ENCODE measurements at regions not wholly inside any gene's neighbourhood (a gene's known extent, or its start where the extent isn't known, plus 50 kb on each side); places are given as distances from the start of the nearest gene placed in this dataset.

DNA sequence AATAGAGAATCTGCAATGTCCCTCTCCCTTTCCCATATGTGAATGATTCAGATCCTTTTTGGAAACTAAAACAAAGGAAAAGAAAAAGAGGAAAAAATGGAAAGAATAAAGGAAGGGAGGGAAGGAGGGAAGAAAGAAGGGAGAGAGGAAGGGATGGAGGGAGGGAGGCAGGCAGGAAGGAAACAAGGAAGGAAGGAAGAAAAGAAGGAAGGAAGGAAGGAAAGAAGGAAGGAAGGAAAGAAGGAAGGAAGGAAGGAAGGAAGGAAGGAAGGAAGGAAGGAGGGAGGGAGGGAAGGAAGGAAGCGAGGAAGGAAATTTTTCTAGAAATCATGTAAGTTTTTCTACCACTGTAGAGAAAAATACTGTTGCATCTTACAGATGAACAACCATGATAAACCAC, 215.0 kb upstream of the CBLB start:
- POLR2A ChIA-PET: no interaction called here
- no peaks in the 10 kb centered on the region for H3K36me3 ChIP-seq (replicated peaks in 1 of 2; ENCODE audit: control insufficient read depth in 1 of 2, insufficient read depth in 2 of 2, low read length in 1 of 2)
- no peak overlapping the region for H3K27ac ChIP-seq (ENCODE audit: low read depth in 2 of 2, low read length in 1 of 2)
- peaks cover 5% of the 10 kb centered on the region for H3F3A ChIP-seq (replicated peaks; ENCODE audit: insufficient read depth)
- H4K20me1 ChIP-seq (ENCODE audit: insufficient read depth): no peaks in the 10 kb centered on the region
- no peaks in the 10 kb centered on the region for H3K79me2 ChIP-seq (ENCODE audit: insufficient read depth)
- no peak overlapping the region for H3K4me3 ChIP-seq (ENCODE audit: low read depth in 2 of 2, low read length in 1 of 2)
- H3K4me1 ChIP-seq (ENCODE audit: control insufficient read depth in 1 of 2, insufficient read depth in 2 of 2, low read depth in 1 of 2, low read length in 1 of 2): peaks cover 0 to 2% of the 10 kb centered on the region in 2 experiments; a peak in 2 of 4 replicates
- H3K27me3 ChIP-seq (ENCODE audit: insufficient read depth): no peaks in the 10 kb centered on the region
- CTCF ChIA-PET: no interaction called here
- H3K9me2 ChIP-seq: no peaks in the 10 kb centered on the region
- no peak overlapping the region for H3K9ac ChIP-seq
- no peaks in the 10 kb centered on the region for H3K9me3 ChIP-seq
- no peak overlapping the region for H2AFZ ChIP-seq (ENCODE audit: low read depth)
- TF ChIP-seq EZH2phosphoT487 (IDR thresholded peaks at IDR 0.05; ENCODE audit: borderline replicate concordance, low read depth) (no peak), CHD2 (IDR thresholded peaks at IDR 0.05; ENCODE audit: low read length, partially characterized antibody) (no peak), FOXM1 (IDR thresholded peaks at IDR 0.05; ENCODE audit: low read depth) (no peak), TAF1 (IDR thresholded peaks at IDR 0.05; ENCODE audit: borderline replicate concordance, low read depth, low read length) (no peak), RFX5 (IDR thresholded peaks at IDR 0.05; ENCODE audit: low read length) (no peak), ELF1 (IDR thresholded peaks at IDR 0.05) (no peak), GABPA (IDR thresholded peaks at IDR 0.05; ENCODE audit: low read depth) (no peak), NRF1 (IDR thresholded peaks at IDR 0.05; ENCODE audit: low read depth, low read length) (no peak), FOXJ3 (CRISPR knock-in tag; IDR thresholded peaks at IDR 0.05) (no peak)
- TF ChIP-seq, protein P1, sequence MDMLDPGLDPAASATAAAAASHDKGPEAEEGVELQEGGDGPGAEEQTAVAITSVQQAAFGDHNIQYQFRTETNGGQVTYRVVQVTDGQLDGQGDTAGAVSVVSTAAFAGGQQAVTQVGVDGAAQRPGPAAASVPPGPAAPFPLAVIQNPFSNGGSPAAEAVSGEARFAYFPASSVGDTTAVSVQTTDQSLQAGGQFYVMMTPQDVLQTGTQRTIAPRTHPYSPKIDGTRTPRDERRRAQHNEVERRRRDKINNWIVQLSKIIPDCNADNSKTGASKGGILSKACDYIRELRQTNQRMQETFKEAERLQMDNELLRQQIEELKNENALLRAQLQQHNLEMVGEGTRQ (IDR thresholded peaks at IDR 0.05; ENCODE audit: borderline replicate concordance, low read depth, low read length): no peak
- DNase-seq: no peak
- H3K4me2 ChIP-seq: no peak overlapping the region
- 92% methylated on average over 1 of the region's 1 CpG for WGBS (ENCODE audit: low lambda C conversion rate)

DNA sequence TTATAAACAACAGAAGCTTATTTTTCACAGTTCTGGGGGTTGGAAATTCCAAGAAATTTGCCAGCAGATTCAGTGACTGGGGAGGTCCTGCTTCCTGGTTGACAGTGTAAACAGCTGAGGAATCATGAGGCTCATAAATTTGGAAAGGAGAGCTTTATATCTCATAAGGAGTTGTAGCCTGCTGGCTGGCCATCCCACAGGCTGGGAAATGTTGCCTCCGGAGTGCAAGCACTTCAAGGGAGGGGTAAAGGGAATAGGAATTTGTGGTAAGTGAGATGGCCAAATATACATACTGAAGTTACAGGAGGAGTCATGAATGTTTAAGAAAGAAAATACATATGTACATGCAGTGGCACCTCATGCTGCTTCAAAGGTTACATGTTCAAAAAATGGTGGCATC, 217.2 kb upstream of the CBLB start:
- DNase-seq: no peak
- no peak overlapping the region for H3K9ac ChIP-seq
- POLR2A ChIA-PET: no interaction called here
- no peak overlapping the region for H2AFZ ChIP-seq (ENCODE audit: low read depth)
- peaks cover 5% of the 10 kb centered on the region for H3F3A ChIP-seq (replicated peaks; ENCODE audit: insufficient read depth)
- H3K27ac ChIP-seq (ENCODE audit: low read depth in 2 of 2, low read length in 1 of 2): no peak overlapping the region
- no peaks in the 10 kb centered on the region for H3K9me2 ChIP-seq
- CTCF ChIA-PET: no interaction called here
- H3K4me3 ChIP-seq (ENCODE audit: low read depth in 2 of 2, low read length in 1 of 2): no peak overlapping the region
- no peaks in the 10 kb centered on the region for H3K79me2 ChIP-seq (ENCODE audit: insufficient read depth)
- H3K4me1 ChIP-seq (ENCODE audit: control insufficient read depth in 1 of 2, insufficient read depth in 2 of 2, low read depth in 1 of 2, low read length in 1 of 2): peaks cover 0 to 2% of the 10 kb centered on the region in 2 experiments; a peak in 2 of 4 replicates
- H3K4me2 ChIP-seq: no peak overlapping the region
- no peaks in the 10 kb centered on the region for H3K27me3 ChIP-seq (ENCODE audit: insufficient read depth)
- H3K36me3 ChIP-seq (replicated peaks in 1 of 2; ENCODE audit: control insufficient read depth in 1 of 2, insufficient read depth in 2 of 2, low read length in 1 of 2): no peaks in the 10 kb centered on the region
- 77% methylated on average over 1 of the region's 1 CpG for WGBS (ENCODE audit: low lambda C conversion rate)
- no peaks in the 10 kb centered on the region for H4K20me1 ChIP-seq (ENCODE audit: insufficient read depth)
- TF ChIP-seq FOXM1 (IDR thresholded peaks at IDR 0.05; ENCODE audit: low read depth): no peak
- TF ChIP-seq, protein P2, sequence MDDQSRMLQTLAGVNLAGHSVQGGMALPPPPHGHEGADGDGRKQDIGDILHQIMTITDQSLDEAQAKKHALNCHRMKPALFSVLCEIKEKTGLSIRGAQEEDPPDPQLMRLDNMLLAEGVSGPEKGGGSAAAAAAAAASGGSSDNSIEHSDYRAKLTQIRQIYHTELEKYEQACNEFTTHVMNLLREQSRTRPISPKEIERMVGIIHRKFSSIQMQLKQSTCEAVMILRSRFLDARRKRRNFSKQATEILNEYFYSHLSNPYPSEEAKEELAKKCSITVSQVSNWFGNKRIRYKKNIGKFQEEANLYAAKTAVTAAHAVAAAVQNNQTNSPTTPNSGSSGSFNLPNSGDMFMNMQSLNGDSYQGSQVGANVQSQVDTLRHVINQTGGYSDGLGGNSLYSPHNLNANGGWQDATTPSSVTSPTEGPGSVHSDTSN (IDR thresholded peaks at IDR 0.05): no peak
- TF ChIP-seq, protein P3, sequence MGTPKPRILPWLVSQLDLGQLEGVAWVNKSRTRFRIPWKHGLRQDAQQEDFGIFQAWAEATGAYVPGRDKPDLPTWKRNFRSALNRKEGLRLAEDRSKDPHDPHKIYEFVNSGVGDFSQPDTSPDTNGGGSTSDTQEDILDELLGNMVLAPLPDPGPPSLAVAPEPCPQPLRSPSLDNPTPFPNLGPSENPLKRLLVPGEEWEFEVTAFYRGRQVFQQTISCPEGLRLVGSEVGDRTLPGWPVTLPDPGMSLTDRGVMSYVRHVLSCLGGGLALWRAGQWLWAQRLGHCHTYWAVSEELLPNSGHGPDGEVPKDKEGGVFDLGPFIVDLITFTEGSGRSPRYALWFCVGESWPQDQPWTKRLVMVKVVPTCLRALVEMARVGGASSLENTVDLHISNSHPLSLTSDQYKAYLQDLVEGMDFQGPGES (IDR thresholded peaks at IDR 0.05; ENCODE audit: low read depth, low read length): no peak
- no peak for TF ChIP-seq JUND (IDR thresholded peaks at IDR 0.05)
- TF ChIP-seq RCOR1 (IDR thresholded peaks at IDR 0.05; ENCODE audit: low read length): no peak
- TF ChIP-seq ELF1 (IDR thresholded peaks at IDR 0.05): no peak
- TF ChIP-seq, protein P4, sequence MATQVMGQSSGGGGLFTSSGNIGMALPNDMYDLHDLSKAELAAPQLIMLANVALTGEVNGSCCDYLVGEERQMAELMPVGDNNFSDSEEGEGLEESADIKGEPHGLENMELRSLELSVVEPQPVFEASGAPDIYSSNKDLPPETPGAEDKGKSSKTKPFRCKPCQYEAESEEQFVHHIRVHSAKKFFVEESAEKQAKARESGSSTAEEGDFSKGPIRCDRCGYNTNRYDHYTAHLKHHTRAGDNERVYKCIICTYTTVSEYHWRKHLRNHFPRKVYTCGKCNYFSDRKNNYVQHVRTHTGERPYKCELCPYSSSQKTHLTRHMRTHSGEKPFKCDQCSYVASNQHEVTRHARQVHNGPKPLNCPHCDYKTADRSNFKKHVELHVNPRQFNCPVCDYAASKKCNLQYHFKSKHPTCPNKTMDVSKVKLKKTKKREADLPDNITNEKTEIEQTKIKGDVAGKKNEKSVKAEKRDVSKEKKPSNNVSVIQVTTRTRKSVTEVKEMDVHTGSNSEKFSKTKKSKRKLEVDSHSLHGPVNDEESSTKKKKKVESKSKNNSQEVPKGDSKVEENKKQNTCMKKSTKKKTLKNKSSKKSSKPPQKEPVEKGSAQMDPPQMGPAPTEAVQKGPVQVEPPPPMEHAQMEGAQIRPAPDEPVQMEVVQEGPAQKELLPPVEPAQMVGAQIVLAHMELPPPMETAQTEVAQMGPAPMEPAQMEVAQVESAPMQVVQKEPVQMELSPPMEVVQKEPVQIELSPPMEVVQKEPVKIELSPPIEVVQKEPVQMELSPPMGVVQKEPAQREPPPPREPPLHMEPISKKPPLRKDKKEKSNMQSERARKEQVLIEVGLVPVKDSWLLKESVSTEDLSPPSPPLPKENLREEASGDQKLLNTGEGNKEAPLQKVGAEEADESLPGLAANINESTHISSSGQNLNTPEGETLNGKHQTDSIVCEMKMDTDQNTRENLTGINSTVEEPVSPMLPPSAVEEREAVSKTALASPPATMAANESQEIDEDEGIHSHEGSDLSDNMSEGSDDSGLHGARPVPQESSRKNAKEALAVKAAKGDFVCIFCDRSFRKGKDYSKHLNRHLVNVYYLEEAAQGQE (IDR thresholded peaks at IDR 0.05; ENCODE audit: low read depth, low read length): no peak
- no peak for TF ChIP-seq MXI1 (IDR thresholded peaks at IDR 0.05; ENCODE audit: low read depth, low read length)
- TF ChIP-seq SIN3A (IDR thresholded peaks at IDR 0.05; ENCODE audit: borderline replicate concordance, low read depth, low read length): no peak
- no peak for TF ChIP-seq SMC3 (IDR thresholded peaks at IDR 0.05; ENCODE audit: low read depth, low read length)
- TF ChIP-seq GABPA (IDR thresholded peaks at IDR 0.05; ENCODE audit: low read depth): no peak
- no peak for TF ChIP-seq NRF1 (IDR thresholded peaks at IDR 0.05; ENCODE audit: low read depth, low read length)
- TF ChIP-seq GATA2 (CRISPR knock-in tag; IDR thresholded peaks at IDR 0.05): no peak
- TF ChIP-seq TAF1 (IDR thresholded peaks at IDR 0.05; ENCODE audit: borderline replicate concordance, low read depth, low read length): no peak
- no peaks in the 10 kb centered on the region for H3K9me3 ChIP-seq

Measured in SK-N-SH (cell line).